ENCODE measurements at regions not wholly inside any gene's neighbourhood (a gene's known extent, or its start where the extent isn't known, plus 50 kb on each side); places are given as distances from the start of the nearest gene placed in this dataset.
A peak's percentile ranks its signal among the peaks of the same experiment; 100 is the strongest.

DNA sequence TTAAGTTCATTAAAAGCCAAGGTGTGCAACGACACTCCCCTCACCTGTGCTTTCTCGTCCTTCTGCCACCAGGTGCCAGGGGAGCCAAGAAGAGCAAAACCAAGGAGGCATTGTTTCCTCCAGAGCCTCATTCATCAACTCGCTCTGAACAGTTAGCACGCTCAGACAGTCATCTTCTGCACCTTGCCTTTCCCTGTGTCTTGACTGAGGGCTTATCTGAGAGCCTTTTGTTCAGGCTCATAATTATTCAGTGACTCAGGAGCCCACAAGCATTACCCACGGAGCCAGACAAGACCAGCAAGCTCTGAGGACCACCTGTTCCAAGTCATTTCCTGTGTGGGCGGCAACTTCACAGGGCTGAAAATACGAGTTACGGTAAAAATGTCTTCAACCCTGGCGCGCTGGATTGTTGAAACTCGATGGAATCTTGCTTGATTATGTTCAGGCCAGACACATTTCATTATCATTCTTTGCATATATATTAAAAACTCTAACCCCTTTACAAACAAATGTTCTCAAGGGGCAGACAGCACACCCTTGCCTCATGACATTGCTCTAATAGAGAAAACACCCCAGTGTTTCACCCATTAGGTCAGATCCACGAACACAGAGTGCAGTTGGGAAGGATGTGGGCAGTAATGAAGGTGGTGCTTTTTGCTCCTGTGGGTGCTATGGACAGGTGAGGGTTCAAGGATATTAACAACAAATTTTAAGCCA is 89.7 kb upstream of the RUNX1 start:
- Histone ChIP-seq H3K4me3 (ENCODE audit: low read length) (peak overlapping the region; percentile 16; the same call in 1 of the 2 replicates), H3K79me2 (ENCODE audit: low read length) (no peaks in the 10 kb centered on the region), H3K4me1 (ENCODE audit: low read length) (peaks cover 19% of the 10 kb centered on the region), H3K27me3 (ENCODE audit: low read length) (0 out of 2 replicates have a peak, but pooled peaks cover 3% of the 10 kb centered on the region), H2AFZ (ENCODE audit: low read length) (peak overlapping the region; percentile 80), H4K20me1 (ENCODE audit: insufficient read depth, low read depth, low read length) (no peaks in the 10 kb centered on the region), H3K36me3 (ENCODE audit: insufficient read depth, low read length) (no peaks in the 10 kb centered on the region), H3K4me2 (ENCODE audit: low read depth, low read length, poor library complexity, severe bottlenecking) (peak overlapping the region; percentile 51), H3K9me3 (ENCODE audit: low read length) (no peaks in the 10 kb centered on the region), H3K9ac (ENCODE audit: low read length) (peak overlapping the region; percentile 7; the same call in 1 of the 2 replicates), H3K9me2 (replicated peaks; ENCODE audit: insufficient read depth, low read length) (no peaks in the 10 kb centered on the region), H3K27ac (ENCODE audit: low read length) (no peak overlapping the region)
- DNase-seq = no peak

GRCh38 chr21:35136586-35137219 is 87.6 kb upstream of the RUNX1 start:
- Histone ChIP-seq H3K36me3 (ENCODE audit: insufficient read depth, low read length) (no peaks in the 10 kb centered on the region), H3K9me3 (ENCODE audit: low read length) (no peaks in the 10 kb centered on the region), H3K27me3 (ENCODE audit: low read length) (0 out of 2 replicates have a peak, but pooled peaks cover 3% of the 10 kb centered on the region), H3K9ac (ENCODE audit: low read length) (no peak overlapping the region), H3K9me2 (replicated peaks; ENCODE audit: insufficient read depth, low read length) (no peaks in the 10 kb centered on the region), H3K4me3 (ENCODE audit: low read length) (no peak overlapping the region), H3K4me1 (ENCODE audit: low read length) (peaks cover 19% of the 10 kb centered on the region), H2AFZ (ENCODE audit: low read length) (no peak overlapping the region), H3K4me2 (ENCODE audit: low read depth, low read length, poor library complexity, severe bottlenecking) (no peak overlapping the region), H3K79me2 (ENCODE audit: low read length) (no peaks in the 10 kb centered on the region), H3K27ac (ENCODE audit: low read length) (no peak overlapping the region), H4K20me1 (ENCODE audit: insufficient read depth, low read depth, low read length) (no peaks in the 10 kb centered on the region)
- DNase-seq = no peak

GRCh38 chr21:35136106-35136505 is 87.0 kb upstream of the RUNX1 start:
- no peak for DNase-seq
- Histone ChIP-seq H3K27me3 (ENCODE audit: low read length) (0 out of 2 replicates have a peak, but pooled peaks cover 3% of the 10 kb centered on the region), H3K27ac (ENCODE audit: low read length) (no peak overlapping the region), H3K4me1 (ENCODE audit: low read length) (peaks cover 19% of the 10 kb centered on the region), H3K36me3 (ENCODE audit: insufficient read depth, low read length) (no peaks in the 10 kb centered on the region), H2AFZ (ENCODE audit: low read length) (no peak overlapping the region), H3K79me2 (ENCODE audit: low read length) (no peaks in the 10 kb centered on the region), H3K9me3 (ENCODE audit: low read length) (no peaks in the 10 kb centered on the region), H3K4me2 (ENCODE audit: low read depth, low read length, poor library complexity, severe bottlenecking) (no peak overlapping the region), H3K9ac (ENCODE audit: low read length) (no peak overlapping the region), H3K4me3 (ENCODE audit: low read length) (no peak overlapping the region), H3K9me2 (replicated peaks; ENCODE audit: insufficient read depth, low read length) (no peaks in the 10 kb centered on the region), H4K20me1 (ENCODE audit: insufficient read depth, low read depth, low read length) (no peaks in the 10 kb centered on the region)

DNA sequence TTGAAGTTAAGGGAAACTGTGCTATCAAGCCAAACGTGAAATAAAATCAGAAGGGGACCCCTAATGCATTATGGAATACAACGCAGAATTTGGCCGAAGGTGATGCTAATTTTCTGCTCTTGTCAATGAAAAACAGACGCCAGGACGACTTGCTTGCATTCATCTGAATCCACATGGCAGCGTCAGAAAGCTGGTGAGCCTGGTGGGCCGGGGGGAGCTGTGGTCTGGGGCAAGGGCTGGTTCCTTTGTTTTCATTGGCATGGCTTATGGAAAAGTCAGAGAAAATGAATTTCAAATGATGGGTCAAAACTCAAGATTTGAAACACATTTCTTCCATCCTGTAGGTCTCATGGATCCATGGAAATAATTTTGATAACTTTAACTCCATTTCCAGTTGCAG is 86.4 kb upstream of the RUNX1 start:
- H3K36me3 ChIP-seq (ENCODE audit: insufficient read depth, low read length) = no peaks in the 10 kb centered on the region
- no peak overlapping the region for H3K4me2 ChIP-seq (ENCODE audit: low read depth, low read length, poor library complexity, severe bottlenecking)
- no peaks in the 10 kb centered on the region for H4K20me1 ChIP-seq (ENCODE audit: insufficient read depth, low read depth, low read length)
- no peaks in the 10 kb centered on the region for H3K79me2 ChIP-seq (ENCODE audit: low read length)
- no peak overlapping the region for H2AFZ ChIP-seq (ENCODE audit: low read length)
- H3K9ac ChIP-seq (ENCODE audit: low read length) = no peak overlapping the region
- H3K9me3 ChIP-seq (ENCODE audit: low read length) = no peaks in the 10 kb centered on the region
- H3K9me2 ChIP-seq (replicated peaks; ENCODE audit: insufficient read depth, low read length) = no peaks in the 10 kb centered on the region
- H3K4me3 ChIP-seq (ENCODE audit: low read length) = no peak overlapping the region
- peaks cover 19% of the 10 kb centered on the region for H3K4me1 ChIP-seq (ENCODE audit: low read length)
- 0 out of 2 replicates have a peak, but pooled peaks cover 3% of the 10 kb centered on the region for H3K27me3 ChIP-seq (ENCODE audit: low read length)
- H3K27ac ChIP-seq (ENCODE audit: low read length) = no peak overlapping the region
- DNase-seq = no peak

DNA sequence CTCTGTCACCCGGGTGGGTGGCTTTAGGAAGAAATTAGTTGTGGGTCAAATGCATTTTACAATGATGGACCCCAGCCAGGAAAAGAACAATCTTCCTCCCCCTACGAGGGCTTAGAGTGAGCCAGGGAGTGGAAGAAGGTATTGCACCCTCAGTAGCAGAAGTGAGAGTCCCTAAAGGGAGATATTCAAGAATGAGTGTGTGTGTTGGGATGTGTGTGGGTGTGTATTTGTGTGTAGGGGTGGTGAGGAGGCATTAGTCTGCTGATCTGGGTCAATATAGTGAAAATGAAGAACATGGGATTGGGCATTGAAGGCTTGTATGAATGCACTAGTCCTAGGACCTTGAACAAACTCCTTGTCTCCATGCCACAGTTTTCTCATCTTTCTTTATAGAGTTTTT is 85.2 kb upstream of the RUNX1 start:
- no peak overlapping the region for H3K4me2 ChIP-seq (ENCODE audit: low read depth, low read length, poor library complexity, severe bottlenecking)
- H4K20me1 ChIP-seq (ENCODE audit: insufficient read depth, low read depth, low read length) = no peaks in the 10 kb centered on the region
- H3K27me3 ChIP-seq (ENCODE audit: low read length) = 0 out of 2 replicates have a peak, but pooled peaks cover 3% of the 10 kb centered on the region
- H3K36me3 ChIP-seq (ENCODE audit: insufficient read depth, low read length) = no peaks in the 10 kb centered on the region
- no peak overlapping the region for H3K9ac ChIP-seq (ENCODE audit: low read length)
- H3K9me3 ChIP-seq (ENCODE audit: low read length) = no peaks in the 10 kb centered on the region
- H3K4me3 ChIP-seq (ENCODE audit: low read length) = no peak overlapping the region
- H2AFZ ChIP-seq (ENCODE audit: low read length) = no peak overlapping the region
- peaks cover 16% of the 10 kb centered on the region for H3K4me1 ChIP-seq (ENCODE audit: low read length)
- no peak for DNase-seq
- H3K79me2 ChIP-seq (ENCODE audit: low read length) = no peaks in the 10 kb centered on the region
- no peaks in the 10 kb centered on the region for H3K9me2 ChIP-seq (replicated peaks; ENCODE audit: insufficient read depth, low read length)
- H3K27ac ChIP-seq (ENCODE audit: low read length) = no peak overlapping the region

DNA sequence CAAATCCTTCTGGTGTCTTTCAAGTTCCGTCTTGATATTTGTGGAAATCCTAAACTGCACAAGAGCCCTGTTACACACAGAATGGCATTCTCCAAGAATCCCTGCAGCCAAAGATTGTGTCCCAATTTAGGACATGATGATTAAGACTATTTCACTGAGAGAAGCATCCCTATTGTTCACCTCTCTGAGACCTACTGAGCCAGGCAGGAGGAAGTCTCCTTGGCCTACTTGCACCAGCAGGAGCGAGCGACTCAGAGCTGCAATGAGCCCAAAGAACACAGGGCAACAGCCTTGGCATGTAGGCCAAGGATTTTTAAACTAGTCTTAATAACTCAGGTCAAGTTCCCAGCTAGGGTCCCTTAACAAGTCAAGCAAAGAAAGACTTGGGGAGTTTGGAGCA is 79.4 kb upstream of the RUNX1 start:
- H3K4me3 ChIP-seq (ENCODE audit: low read length) = no peak overlapping the region
- no peak overlapping the region for H2AFZ ChIP-seq (ENCODE audit: low read length)
- H3K27me3 ChIP-seq (ENCODE audit: low read length) = no peaks in the 10 kb centered on the region
- no peak overlapping the region for H3K27ac ChIP-seq (ENCODE audit: low read length)
- no peaks in the 10 kb centered on the region for H3K79me2 ChIP-seq (ENCODE audit: low read length)
- no peaks in the 10 kb centered on the region for H3K9me3 ChIP-seq (ENCODE audit: low read length)
- H3K36me3 ChIP-seq (ENCODE audit: insufficient read depth, low read length) = no peaks in the 10 kb centered on the region
- no peaks in the 10 kb centered on the region for H4K20me1 ChIP-seq (ENCODE audit: insufficient read depth, low read depth, low read length)
- DNase-seq = no peak
- H3K4me2 ChIP-seq (ENCODE audit: low read depth, low read length, poor library complexity, severe bottlenecking) = no peak overlapping the region
- no peaks in the 10 kb centered on the region for H3K9me2 ChIP-seq (replicated peaks; ENCODE audit: insufficient read depth, low read length)
- no peak overlapping the region for H3K9ac ChIP-seq (ENCODE audit: low read length)
- H3K4me1 ChIP-seq (ENCODE audit: low read length) = no peaks in the 10 kb centered on the region

DNA sequence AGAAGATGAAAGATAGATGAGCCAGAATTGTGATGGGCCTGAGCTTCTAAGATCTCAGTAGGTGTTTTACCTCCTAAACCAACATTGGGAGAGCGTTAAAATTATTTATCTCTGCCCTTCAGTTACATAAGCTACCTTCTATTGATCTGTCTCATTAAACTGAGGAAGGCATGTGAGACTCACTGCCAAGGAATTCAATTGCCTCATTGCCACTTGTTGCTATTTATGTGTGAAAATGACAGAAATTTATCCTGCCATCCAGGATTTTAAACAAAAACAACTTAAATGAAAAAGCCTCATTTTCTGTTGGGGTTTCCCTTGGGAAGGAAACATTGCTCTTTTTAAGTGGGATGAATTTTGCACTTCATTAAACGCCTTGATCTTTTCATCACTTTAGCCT is 78.7 kb upstream of the RUNX1 start:
- Histone ChIP-seq H3K4me1 (ENCODE audit: low read length) (no peaks in the 10 kb centered on the region), H3K79me2 (ENCODE audit: low read length) (no peaks in the 10 kb centered on the region), H2AFZ (ENCODE audit: low read length) (no peak overlapping the region), H3K36me3 (ENCODE audit: insufficient read depth, low read length) (no peaks in the 10 kb centered on the region), H3K4me2 (ENCODE audit: low read depth, low read length, poor library complexity, severe bottlenecking) (no peak overlapping the region), H3K4me3 (ENCODE audit: low read length) (no peak overlapping the region), H3K27me3 (ENCODE audit: low read length) (no peaks in the 10 kb centered on the region), H3K27ac (ENCODE audit: low read length) (no peak overlapping the region), H3K9me3 (ENCODE audit: low read length) (no peaks in the 10 kb centered on the region), H3K9ac (ENCODE audit: low read length) (no peak overlapping the region), H3K9me2 (replicated peaks; ENCODE audit: insufficient read depth, low read length) (no peaks in the 10 kb centered on the region), H4K20me1 (ENCODE audit: insufficient read depth, low read depth, low read length) (no peaks in the 10 kb centered on the region)
- DNase-seq = no peak

GRCh38 chr21:35127026-35127425 is 77.9 kb upstream of the RUNX1 start:
- no peak overlapping the region for H3K27ac ChIP-seq (ENCODE audit: low read length)
- H2AFZ ChIP-seq (ENCODE audit: low read length) = no peak overlapping the region
- no peaks in the 10 kb centered on the region for H3K79me2 ChIP-seq (ENCODE audit: low read length)
- H3K4me3 ChIP-seq (ENCODE audit: low read length) = no peak overlapping the region
- H3K9me2 ChIP-seq (replicated peaks; ENCODE audit: insufficient read depth, low read length) = no peaks in the 10 kb centered on the region
- no peak overlapping the region for H3K4me2 ChIP-seq (ENCODE audit: low read depth, low read length, poor library complexity, severe bottlenecking)
- no peaks in the 10 kb centered on the region for H3K27me3 ChIP-seq (ENCODE audit: low read length)
- no peaks in the 10 kb centered on the region for H4K20me1 ChIP-seq (ENCODE audit: insufficient read depth, low read depth, low read length)
- no peaks in the 10 kb centered on the region for H3K4me1 ChIP-seq (ENCODE audit: low read length)
- H3K36me3 ChIP-seq (ENCODE audit: insufficient read depth, low read length) = no peaks in the 10 kb centered on the region
- no peak for DNase-seq
- H3K9me3 ChIP-seq (ENCODE audit: low read length) = no peaks in the 10 kb centered on the region
- H3K9ac ChIP-seq (ENCODE audit: low read length) = no peak overlapping the region
